RKO (cell line): ENCODE measurements at regions not wholly inside any gene's neighbourhood (a gene's known extent, or its start where the extent isn't known, plus 50 kb on each side); places are given as distances from the start of the nearest gene placed in this dataset.

Experiments used
- DNase-seq: peaks from one replicate; pipeline ENCODE4 v3.0.0-alpha.2; 2016; ENCODE audit warnings: low spot score

DNA sequence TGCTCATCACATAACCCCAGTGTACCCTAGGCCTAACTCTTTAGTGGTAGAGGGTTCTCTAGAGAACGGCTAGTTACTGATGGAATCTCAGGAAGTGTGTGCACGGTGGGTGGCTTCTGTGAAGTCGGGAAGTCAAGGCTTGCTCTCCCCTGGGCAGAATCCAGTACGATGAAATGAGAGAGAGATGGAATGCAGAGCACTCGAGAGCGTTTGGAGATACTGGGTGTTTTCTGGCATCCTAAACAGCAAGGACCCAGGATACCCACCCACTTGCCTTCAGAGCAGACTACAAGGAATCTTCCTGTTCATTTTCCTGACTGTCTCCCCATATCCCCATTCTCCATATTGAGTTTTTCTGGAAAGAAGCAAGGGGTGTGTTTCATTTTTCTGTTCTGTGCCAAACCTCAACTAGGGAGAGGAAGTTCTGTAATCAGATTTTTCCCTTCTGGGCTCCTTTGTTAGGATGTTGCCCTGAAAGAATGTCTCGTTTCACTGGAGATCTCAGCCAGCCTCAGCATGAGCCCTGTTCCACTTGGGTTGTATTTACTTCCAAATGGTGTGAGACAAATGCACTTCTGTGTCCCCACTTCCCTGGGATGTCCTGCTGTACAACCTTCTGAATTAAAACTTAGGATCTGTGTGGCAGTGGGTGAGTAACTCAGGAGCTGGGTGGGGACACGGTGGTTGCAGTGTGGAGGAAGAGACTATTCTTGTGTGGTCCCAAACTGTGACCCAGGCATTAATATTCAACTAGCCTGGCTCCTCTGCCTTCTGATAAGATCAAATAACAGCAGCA is 108.9 kb upstream of the SPRY4 start:
- no peak for DNase-seq

GRCh38 chr5:142432961-142433360 is 108.1 kb upstream of the SPRY4 start:
- DNase-seq, result no peak

- DNase-seq, result no peak
Observed at GRCh38 chr5:142432369-142432863, 107.6 kb upstream of the SPRY4 start.

- no peak for DNase-seq
Observed at GRCh38 chr5:142428773-142429473, 104.1 kb upstream of the SPRY4 start.

DNA sequence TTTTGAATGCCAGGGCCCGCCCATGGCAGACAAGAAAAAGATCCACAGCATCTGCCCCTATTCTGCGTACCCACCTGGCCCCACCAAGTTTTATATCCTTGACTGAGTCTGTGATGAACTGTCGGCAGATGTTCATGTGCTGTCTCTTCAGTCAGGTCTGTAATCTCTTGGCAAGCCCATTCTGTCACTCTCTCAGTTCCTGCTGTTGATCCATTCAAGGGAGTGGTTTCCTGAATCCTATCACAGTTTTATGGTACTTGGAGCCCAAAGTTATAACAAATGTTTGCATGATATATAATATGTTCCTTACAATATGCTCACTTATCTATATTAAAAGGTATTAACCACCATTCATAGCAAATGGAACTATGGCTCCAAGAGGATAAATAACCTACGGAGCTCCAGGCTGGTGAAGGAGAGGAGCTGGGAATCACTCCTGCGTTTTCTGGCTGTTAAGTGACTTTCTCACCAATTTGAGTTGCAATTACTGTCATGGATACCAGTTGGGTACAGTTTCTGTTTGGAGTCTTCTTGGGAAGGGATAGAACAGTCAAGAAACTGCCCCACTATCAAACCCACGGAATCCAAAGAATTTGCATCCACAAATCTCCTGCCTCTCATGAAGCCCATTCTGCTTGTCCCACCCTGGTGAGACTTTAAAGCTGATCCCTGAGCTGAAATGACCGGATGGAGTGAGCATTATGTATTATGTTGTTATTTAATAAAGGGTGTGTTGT is 103.4 kb upstream of the SPRY4 start:
- DNase-seq, result no peak

DNA sequence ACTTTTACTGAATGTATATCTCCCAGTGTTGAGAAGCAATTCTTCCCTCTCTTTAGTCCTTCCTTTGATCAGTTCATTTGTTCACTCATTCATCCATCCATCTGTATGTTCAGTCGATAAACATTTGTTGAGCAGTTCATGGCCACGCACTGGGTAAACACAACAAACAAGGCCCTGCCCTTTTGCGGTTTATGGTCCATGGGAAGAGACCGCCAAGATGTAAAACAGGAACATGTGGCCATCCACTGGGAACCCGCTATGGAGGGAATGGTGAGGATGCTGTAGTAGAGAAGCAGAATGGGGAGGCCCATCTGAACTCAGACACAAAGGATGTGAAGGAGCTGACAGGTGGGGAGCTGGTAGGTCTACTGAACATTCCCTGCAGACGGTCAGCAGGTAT is 102.7 kb upstream of the SPRY4 start:
- no peak for DNase-seq

GRCh38 chr5:142427015-142427364 is 102.2 kb upstream of the SPRY4 start:
- no peak for DNase-seq

GRCh38 chr5:142426129-142427014 is 101.6 kb upstream of the SPRY4 start:
- DNase-seq, result no peak

GRCh38 chr5:142425286-142426065 is 100.7 kb upstream of the SPRY4 start:
- DNase-seq, result no peak

GRCh38 chr5:142422429-142422828 is 97.6 kb upstream of the SPRY4 start:
- DNase-seq, result peak; percentile 67

DNA sequence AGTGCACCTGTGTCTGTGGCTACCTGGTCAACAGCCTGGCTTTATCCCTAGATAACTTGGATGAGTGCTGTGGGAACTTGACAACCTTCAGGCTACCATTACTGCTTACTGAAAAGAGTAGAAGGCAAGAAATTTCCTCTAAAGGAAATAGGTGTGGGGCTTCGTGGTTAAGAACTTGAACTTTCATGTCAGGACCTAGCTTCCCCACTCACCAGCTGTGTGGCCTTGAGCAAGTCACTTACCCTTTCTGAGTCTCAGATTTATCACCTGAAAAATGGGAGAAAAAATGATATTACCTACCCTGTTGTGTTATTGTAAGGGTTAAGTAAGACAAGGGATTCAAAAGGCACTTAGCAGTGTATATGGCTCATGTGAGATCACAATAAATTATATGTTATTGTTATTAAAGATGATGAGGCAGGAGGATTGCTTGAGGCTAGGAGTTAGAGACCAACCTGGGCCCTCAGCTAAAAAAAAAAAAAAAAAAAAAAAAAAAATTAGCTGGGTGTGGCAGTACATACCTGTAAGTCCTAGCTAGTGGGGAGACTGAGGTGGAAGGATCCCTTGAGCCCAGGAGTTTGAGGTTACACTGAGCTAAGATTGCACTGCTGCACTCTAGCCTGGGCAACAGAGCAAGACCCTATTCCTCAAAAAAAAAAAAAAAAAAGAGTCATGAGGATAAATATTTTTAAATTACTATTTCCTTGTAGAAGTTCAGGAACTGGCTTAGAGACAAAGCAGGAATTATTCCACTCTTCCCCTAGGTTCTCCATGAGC is 97.0 kb upstream of the SPRY4 start:
- DNase-seq, result no peak

GRCh38 chr5:142421228-142421617 is 96.4 kb upstream of the SPRY4 start:
- DNase-seq, result no peak

- no peak for DNase-seq
Observed at GRCh38 chr5:142420561-142421227, 95.9 kb upstream of the SPRY4 start.

DNA sequence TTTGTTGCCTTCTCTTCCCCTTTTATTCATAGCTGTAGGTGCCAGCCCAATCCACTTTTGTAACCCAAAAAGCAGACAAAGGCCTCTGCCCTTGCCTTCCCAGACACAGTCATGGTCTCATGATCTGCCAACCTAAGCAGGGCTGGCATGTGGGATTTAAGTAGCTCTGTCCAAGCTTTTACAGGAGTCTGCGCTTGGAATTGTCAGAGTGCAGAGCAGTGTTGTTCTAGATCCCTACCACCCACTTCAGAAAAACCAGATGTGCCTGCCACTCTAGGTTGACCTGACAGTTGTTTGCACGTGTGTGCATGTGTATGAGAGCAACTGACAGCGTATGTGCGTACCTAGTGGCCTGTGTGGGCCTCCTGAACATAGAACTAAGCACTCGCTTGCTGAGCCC is 87.8 kb upstream of the SPRY4 start:
- no peak for DNase-seq

GRCh38 chr5:142411656-142412425 is 87.0 kb upstream of the SPRY4 start:
- no peak for DNase-seq

DNA sequence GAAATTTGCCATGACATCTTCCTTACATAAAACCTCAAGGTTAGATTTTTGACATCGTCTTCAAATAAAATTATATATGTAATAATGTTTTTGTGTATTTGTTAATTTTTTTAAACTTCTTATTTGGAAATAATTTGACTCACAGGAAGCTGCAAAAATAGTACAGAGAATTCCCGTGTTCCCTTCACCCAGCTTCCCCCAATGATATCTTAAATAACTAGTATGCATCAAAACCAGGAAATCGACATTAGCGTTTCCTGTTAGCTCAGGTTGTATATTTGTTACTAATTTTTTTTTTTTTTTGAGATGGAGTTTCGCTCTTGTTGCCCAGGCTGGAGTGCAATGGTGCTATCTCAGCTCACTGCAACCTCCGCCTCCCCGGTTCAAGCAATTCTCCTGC is 86.3 kb upstream of the SPRY4 start:
- no peak for DNase-seq

DNA sequence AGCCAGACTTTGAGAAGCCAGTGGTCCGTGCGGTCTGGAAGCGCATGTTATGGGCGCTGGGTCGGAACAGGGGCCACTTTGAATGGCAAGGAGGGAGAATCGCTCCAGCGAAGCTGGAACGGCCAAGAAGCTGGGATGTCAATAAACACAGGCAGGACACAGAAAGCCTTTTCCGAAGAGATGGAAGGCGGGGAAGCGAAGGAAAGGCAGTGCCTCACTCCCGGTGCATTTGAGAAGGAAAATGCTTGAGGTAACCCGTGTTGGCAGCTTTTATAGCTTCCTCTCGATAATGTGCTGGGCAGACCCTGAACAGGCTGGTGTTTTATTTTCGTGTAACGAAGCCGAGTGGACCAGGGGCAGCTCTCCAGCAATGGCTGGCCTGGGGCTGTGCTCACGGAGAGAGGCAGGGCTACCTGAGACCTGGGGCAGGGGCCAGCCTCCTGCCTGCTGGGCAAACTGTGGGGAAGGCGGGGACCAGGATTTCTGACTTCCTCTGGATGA is 84.2 kb upstream of the SPRY4 start:
- no peak for DNase-seq

GRCh38 chr5:142408536-142408935 is 83.7 kb upstream of the SPRY4 start:
- DNase-seq, result no peak
